GM21515 (cell line): ENCODE measurements at regions not wholly inside any gene's neighbourhood (a gene's known extent, or its start where the extent isn't known, plus 50 kb on each side); places are given as distances from the start of the nearest gene placed in this dataset.
"Not testable (repeated sequence)": the region's sequence is repeated elsewhere in the genome, so short reads cannot be mapped to it uniquely, and the experiment has no call there.

Experiments
- ATAC-seq: cut with Tn5 transposase; IDR thresholded peaks from one replicate; pipeline ENCODE4 v1.9.1; 2021; ENCODE audit not compliant: unreplicated experiment

GRCh38 chr7:110412614-110413013 is 678.3 kb upstream of the LRRN3 start:
- ATAC-seq: no peak

DNA sequence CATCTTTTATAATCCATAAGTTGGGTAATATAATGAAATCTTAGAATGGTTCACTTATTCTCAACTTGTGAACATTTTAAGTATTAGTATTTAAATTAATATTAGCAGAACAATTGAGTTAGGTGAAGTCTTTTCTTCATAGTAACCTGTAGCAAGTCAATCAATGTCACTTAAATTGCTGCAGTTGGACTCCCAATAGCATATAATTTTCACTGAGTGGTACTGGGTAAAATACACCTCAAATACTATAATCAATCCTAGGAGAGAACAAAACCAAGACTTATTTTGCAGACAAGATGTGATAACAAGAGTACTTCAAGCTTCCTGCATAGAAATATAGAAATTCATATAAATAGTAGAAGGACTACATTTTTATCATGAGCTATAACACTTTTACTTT is 677.9 kb upstream of the LRRN3 start:
- ATAC-seq: no peak

DNA sequence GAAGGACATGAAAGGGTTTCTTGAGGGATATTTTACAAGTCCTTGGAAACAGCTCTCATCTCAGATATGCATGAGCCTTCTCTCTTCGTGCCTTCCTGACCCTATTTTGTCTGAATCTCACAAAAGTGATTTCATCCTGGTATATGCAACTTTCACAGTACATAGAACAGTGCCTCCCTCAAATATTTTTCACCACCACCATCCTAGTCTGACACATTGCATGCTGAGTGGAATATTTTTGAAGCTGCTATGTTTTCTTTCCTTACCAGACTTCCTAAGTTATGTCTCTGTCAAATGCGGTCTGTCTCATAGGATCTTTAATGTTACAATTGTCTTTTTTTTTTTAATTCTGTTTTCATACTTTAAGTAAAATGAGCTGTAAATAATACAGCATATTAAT is 673.3 kb upstream of the LRRN3 start:
- no peak for ATAC-seq

DNA sequence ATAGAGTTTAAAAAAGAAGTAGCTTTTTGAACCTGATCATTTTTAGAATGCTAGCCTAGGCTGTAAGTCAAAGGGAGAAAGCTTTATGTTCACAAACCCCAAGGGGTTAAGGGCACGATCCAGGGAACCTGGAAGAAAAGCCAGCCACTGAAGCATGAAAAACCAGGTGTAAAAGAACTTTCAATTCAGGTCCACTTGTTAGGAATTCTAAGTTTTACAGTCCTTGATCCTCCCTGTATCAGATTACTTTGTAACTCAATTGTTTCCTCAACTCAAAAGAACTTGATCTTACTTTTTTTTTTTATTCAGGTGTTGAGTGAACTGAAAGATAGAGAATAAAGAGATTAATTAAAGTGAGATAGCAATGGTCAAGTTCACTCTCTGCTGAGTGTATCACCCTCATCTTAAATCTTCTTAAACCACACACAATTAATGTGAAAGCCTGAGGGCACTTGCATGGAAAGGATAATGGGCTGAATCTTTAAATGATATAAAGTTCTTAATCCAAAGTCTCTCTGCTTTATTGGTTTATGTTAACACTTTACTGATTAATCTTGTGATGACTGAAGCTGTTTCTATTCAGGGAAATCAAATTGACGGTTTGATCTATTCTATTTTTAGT is 672.2 kb upstream of the LRRN3 start:
- no peak for ATAC-seq

- no peak for ATAC-seq
These were observed 670.1 kb upstream of the LRRN3 start for GRCh38 chr7:110420788-110421187.

DNA sequence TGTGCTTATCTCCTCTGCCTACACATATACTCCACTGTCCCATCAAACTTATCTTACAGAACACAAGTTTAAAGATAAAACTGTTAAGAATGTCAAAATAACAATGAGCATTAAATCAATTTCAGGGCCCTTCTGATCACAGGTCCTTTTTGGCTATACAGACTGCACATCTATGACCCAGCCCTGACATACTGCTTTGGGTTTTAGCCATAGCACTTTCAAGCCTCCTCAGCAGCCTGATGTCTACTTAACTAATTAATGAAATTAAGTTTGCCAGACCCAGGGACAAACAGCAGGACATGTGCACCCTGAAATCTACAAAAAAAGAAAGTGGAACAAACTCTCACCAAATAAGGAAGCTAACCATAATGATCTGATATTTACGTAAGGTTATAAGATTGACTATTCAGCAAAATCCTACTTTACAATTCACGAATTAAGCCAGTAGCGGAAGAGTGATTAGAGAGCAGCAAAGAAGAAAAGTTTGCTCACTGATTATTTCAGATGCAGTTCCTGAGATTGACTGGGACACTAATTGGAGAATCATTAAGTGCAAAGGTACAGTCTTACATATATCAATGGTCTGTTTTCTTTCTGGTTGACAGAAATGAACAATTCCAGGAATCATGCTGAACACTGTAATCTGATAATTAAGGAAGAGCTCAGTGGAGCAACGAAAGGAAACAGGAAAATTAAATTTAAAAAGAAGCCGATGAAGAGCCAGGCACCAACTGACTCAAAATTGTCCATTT is 669.3 kb upstream of the LRRN3 start:
- ATAC-seq: no peak

DNA sequence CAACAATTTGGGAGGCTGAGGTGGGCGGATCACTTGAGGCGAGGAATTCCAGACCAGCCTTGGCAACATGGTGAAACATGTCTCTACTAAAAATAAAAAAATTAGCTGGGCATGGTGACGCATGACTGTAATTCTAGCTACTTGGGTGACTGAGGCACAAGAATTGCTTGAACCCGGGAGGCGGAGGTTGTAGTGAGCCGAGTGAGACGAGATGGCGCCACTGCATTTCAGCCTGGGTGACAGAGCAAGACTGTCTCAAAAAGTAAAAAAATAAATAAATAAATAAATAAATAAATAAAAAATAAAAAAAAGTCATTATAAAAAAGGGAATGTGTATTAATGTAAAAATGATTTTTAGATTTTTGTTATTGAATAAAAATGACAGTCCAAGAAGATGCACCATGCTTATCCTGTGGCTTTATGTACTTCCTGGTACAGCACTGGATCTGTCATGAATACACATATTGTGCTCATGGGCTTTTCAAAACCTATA is 658.8 kb upstream of the LRRN3 start:
- ATAC-seq: no peak

GRCh38 chr7:110438926-110439325 is 652.0 kb upstream of the LRRN3 start:
- ATAC-seq: not testable (repeated sequence)

DNA sequence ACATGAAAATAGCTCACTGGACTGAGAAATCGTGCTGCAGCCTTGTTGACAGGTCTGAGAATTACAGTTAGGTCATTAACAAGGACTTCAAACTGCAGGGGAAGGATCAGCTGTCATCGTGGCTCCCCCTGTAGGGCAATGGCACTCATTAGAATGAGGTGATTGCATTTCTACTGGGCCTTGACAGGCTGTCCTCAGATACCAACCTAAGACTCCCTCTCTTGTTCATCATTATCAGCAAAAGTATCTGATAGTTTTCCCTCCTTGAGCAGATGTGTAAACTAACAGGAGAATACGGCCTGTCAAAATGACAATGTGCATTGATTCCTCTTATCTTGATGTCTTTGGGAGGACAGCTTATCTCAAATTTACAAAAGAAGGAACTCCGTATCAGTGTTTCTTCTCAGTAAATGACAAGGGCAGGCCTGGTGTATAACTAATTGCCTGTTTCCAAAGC is 648.5 kb upstream of the LRRN3 start:
- no peak for ATAC-seq

- ATAC-seq: no peak
These were observed 644.3 kb upstream of the LRRN3 start for GRCh38 chr7:110446658-110447057.

DNA sequence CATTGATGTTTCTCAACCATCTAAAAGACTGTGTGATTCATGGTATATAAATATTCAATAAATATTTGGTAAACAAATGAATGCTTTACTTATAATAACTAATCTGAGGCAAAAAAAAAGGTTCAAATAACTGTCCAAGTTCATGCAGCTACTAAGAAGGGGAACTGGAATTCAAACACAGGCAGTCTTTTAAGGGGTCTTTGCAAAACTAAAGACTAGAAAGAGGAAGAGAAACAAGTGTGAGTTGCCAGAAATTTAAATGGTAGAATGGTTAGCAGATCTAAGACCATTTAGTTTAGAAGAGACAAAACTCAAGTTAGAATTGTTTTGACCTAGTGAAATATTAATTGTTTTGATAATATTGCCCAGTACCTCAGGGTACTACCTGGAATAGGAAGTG is 642.0 kb upstream of the LRRN3 start:
- peak; percentile 74 for ATAC-seq

GRCh38 chr7:110454713-110455112 is 636.2 kb upstream of the LRRN3 start:
- ATAC-seq: no peak

- no peak for ATAC-seq
These were observed 629.3 kb upstream of the LRRN3 start for GRCh38 chr7:110461621-110462020.

DNA sequence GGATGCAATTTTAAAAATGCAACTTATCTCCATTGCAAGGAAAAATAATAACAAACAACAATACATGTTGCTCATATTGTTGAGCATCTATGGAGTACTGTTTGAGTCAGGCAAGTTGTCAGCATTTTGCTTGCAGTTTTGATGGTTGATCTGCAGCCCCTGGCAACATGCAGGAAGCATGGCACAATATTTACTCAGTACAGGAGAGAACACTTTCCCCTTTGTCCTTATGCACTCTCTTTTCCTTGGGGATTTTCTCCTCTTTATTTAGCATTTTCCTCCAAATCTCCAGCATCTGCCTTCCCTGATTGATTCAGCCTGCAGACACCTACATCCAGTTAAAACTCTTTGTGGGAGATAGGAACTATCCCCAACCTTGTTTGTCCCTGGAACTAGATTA is 620.5 kb upstream of the LRRN3 start:
- ATAC-seq: no peak

DNA sequence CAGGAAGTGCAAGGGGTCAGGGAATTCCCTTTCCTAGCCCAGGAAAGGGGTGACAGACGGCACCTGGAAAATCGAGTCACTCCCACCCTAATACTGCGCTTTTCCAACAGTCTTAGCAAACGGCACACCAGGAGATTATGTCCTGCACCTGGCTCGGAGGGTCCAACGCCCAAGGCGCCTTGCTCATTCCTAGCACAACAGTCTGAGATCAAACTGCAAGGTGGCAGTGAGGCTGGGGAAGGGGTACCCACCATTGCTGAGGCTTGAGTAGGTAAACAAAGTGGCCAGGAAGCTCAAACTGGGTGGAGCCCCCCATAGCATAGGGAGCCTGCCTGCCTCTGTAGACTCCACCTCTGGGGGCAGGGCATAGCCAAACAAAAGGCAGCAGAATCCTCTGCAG is 618.5 kb upstream of the LRRN3 start:
- not testable (repeated sequence) for ATAC-seq

- ATAC-seq: no peak
These were observed 610.0 kb upstream of the LRRN3 start for GRCh38 chr7:110480964-110481363.

GRCh38 chr7:110483553-110483952 is 607.4 kb upstream of the LRRN3 start:
- ATAC-seq: no peak

DNA sequence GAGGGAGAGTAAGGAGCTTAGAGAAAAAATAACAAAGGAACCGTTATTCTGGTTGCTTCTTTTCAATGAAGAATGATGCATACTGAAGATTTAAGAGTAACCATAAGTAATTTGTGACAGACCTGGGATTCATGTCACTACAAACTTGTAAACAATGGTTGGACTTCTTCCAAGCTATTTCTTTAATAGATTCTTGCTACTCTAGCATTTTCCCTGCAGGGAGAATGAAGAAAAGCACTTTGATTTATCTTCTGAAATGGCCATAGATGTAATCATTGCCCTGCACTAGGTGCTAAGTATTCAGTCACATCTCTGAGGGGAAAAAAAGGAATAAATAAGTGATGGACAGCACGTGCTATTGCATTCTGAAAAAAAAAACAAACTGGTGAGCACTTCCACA is 606.6 kb upstream of the LRRN3 start:
- no peak for ATAC-seq

DNA sequence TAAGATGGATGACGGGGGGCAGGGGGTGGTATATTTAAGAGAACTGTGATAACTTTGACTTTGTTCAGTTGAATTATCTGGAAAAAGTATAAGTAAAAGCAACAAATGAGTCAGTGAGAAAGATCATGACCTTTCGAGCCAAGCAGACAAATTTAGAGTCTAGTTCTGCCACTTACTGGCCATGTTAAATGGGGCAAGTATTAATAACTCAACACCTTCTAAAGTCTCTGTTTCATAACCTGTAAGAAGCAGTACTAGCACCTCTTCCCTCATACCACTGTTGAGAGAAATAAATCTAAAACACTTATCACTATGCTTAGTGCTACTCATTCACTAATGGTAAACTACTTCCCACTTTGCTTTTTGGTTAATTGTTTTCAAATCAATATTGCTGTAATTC is 604.4 kb upstream of the LRRN3 start:
- ATAC-seq: no peak

DNA sequence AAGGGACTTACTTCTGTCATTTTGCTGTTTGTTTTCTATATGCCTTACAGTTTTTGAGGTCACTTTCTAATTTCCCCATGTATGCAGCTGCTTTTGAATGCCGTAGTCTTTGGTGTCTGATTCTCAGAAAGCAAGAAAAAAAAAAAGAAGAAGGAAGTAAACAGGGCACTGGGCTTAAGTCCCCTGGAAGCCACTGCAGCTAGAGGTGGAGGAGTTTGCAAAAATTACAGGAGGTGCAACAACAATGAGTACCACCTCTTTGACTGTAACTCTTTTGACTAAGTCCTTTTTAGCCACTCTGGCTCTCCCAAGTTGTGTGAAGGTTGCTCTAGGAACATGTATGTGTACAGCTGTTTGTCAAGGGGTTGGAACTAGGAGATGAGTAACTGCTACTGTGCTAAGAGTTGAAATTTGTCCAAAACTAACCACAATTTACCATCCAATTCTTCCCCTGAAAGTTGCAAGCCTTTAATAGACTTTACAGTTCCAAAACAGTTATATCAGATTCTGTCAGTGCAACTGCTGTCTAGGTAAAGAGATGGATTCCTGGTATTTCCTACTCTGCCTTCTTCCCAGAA is 588.0 kb upstream of the LRRN3 start:
- no peak for ATAC-seq

DNA sequence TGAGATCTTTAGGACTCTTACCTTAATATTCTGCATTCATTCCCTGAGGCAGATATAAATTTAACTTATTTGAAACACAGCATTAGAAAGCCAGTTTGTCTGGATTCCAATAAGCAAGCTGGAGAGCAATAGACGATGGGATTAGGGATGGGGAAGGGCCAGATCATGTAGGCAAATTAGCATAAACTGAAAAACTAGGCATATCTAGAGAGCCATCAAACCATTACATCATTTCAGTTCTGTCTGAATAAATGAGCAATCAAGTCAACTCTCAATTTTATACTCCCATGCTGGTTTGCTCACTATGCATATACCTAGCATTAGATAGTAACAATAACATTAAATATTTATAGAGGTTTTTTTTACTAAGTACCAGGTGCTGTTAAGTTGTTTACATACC is 583.6 kb upstream of the LRRN3 start:
- no peak for ATAC-seq

DNA sequence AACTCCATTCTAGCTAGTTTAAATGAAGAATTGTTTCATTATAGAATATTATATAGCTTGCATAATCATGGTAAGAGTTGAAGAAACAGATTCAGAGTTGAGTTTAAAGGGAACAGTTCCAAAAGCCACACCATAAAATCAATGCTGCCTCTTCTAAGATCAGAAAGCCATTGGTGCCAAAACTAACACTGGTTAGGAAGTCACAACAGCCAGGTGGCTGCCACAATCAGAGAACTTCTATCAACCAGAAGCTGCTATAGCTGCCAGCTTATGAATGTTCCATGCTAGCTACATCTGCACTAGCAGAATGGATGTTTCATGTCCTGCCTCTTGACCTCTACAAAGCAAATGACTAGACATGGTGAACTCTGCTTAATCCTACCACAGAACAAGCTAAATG is 583.1 kb upstream of the LRRN3 start:
- ATAC-seq: no peak
